ENCODE measurements at regions not wholly inside any gene's neighbourhood (a gene's known extent, or its start where the extent isn't known, plus 50 kb on each side); places are given as distances from the start of the nearest gene placed in this dataset.

DNA sequence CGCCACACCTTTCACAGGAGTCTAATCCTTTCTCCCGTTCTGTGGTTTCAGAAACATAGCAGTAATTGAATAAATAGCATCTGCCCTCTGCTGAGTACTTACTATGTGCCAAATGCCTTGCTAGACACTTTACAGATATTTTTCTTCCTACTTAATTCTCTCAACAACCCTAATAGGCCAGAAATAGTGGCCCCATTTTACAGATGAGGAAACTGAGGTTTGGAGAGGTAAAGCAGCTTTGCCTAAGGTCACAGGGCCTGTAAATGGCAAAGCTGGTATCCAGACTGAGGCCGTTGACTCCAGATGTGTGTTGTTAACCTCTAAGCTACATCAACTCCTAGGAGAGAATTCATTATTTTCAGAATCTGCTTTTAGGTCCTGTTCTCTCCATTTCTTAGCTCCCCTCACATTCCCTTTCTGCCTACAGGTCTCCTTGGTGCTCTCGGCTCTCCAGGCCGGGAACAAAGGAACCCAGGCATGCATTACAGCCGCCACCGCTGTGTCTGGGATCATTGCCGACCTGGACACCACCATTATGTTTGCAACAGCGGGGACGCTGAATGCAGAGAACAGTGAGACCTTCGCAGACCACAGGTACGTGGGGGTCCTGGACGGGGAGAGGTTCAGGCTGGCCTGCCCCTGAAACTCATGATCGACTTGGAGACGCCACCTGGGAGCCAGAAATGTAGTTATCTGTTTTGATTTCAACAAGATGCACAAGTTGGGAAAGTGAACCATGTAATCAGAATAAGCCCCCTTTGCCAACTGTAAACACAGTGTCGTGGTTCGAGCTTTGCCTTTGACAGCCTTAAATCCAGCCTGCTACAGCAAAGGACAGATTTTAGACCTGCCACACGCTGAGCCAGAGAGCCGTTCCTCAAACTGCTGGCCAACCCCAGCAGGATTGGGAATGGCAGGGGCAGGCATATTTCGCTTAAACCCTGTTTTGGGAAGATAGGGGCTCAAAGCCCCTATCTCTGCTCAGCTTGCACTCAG, 246.5 kb upstream of the TPM1 start:
- TF ChIP-seq JUND (IDR thresholded peaks at IDR 0.05; ENCODE audit: low read depth) = no peak
- in situ Hi-C loops (cut with HindIII; ENCODE audit: low pct_unique_long_range_greater_than_20kb, low sequenced_read_pairs) = no loop called here
- no peak for DNase-seq (ENCODE audit: low read depth in 1 of 2, low spot score in 1 of 2)

DNA sequence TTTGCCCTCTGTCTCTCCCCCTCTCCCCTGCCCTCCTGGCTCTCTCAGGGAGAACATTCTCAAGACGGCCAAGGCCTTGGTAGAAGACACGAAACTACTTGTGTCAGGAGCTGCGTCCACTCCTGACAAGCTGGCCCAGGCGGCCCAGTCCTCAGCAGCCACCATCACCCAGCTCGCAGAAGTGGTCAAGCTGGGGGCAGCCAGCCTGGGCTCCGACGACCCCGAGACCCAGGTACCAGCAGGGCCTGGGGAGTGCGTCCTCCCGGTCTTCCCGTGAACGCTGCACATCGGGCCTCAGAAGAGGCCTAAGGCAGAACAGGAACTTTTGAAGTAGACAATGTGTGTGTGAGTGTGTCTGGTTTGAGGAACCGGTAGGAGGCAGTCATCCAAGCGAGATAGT, 245.4 kb upstream of the TPM1 start:
- in situ Hi-C loops (cut with HindIII; ENCODE audit: low pct_unique_long_range_greater_than_20kb, low sequenced_read_pairs) = no loop called here
- no peak for DNase-seq (ENCODE audit: low read depth in 1 of 2, low spot score in 1 of 2)
- TF ChIP-seq JUND (IDR thresholded peaks at IDR 0.05; ENCODE audit: low read depth) = no peak

DNA sequence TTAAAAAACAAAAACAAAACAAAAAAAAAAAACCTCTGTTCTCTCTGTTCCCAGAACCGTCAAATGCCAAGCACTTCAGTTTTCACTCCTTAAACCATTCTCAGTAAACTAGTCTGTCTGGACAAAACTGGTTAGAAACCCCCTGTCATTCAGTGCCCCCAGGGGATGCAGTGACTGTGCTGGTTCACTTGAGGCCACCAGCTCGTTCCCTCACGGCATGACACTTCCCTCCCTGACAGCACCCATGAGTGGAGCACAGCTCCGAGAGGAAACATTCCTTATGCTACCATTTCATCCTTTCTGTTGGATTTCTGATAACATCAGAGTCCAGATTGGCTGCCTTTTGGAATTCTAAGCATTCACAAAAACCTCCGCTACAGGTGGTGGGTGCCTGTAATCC, 244.0 kb upstream of the TPM1 start:
- in situ Hi-C loops (cut with HindIII; ENCODE audit: low pct_unique_long_range_greater_than_20kb, low sequenced_read_pairs) = no loop called here
- no peak for TF ChIP-seq JUND (IDR thresholded peaks at IDR 0.05; ENCODE audit: low read depth)

DNA sequence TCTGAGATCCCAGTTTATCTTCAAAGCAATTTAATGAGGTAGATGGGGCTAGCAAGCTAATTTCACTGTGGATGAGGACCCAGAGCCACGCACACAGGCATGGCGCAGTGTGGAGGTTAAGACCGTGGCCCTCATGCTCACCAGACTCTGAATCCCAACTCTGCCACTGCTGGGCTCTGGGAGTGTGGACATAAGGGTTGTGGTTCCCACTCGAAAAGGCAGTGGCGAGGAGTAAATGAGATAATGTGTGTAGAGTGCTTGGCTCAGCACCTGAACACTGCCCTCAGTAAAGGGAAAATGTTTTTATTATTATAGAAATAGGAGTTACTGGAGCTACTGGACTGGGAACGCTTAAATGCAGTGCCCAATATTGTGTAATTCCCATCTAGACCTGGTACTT, 243.5 kb upstream of the TPM1 start:
- TF ChIP-seq JUND (IDR thresholded peaks at IDR 0.05; ENCODE audit: low read depth) = no peak
- in situ Hi-C loops (cut with HindIII; ENCODE audit: low pct_unique_long_range_greater_than_20kb, low sequenced_read_pairs) = no loop called here
- no peak for DNase-seq (ENCODE audit: low read depth in 1 of 2, low spot score in 1 of 2)

More for the DNA sequence above, 244.0 kb upstream of the TPM1 start:
- no peak for DNase-seq (ENCODE audit: low read depth in 1 of 2, low spot score in 1 of 2)

DNA sequence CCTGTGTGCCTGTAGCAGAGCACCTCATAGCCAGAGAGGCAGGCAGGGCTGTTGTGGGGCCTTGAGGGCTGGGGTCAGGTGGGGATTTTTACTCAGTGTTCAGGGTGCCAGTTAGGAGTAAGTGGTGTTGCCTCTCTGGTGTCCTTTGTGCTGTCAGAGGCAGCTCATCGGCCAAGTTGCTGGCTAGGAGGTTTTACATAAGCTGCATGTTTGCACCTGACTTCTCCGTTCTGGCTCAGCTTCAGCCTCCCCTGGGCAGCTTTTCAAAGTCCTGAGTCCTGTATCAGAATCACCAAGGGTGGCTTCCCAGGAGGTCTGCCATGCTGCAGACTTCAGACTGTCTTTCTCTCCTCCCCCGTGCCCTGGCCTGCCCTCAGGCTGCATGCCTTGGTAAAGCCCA, 242.6 kb upstream of the TPM1 start:
- DNase-seq (ENCODE audit: low read depth in 1 of 2, low spot score in 1 of 2) = no peak
- in situ Hi-C loops (cut with HindIII; ENCODE audit: low pct_unique_long_range_greater_than_20kb, low sequenced_read_pairs) = no loop called here
- TF ChIP-seq JUND (IDR thresholded peaks at IDR 0.05; ENCODE audit: low read depth) = no peak

DNA sequence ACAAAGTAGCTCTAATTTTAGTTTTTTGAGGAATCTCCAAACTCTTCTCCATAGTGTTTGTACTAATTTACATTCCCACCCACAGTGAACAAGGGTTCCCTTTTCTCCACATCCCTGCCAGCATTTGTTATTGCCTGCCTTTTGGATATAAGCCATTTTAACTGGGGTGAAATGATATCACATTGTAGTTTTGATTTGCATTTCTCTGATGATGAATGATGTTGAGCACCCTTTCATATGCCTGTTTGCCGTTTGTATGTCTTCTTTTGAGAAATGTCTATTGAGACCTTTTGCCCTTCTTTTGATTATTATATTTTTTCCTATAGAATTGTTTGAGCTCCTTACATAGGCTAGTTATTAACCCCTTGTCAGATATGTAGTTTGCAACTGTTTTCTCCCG, 239.9 kb upstream of the TPM1 start:
- in situ Hi-C loops (cut with HindIII; ENCODE audit: low pct_unique_long_range_greater_than_20kb, low sequenced_read_pairs) = no loop called here
- no peak for TF ChIP-seq JUND (IDR thresholded peaks at IDR 0.05; ENCODE audit: low read depth)
- DNase-seq (ENCODE audit: low read depth in 1 of 2, low spot score in 1 of 2) = no peak

DNA sequence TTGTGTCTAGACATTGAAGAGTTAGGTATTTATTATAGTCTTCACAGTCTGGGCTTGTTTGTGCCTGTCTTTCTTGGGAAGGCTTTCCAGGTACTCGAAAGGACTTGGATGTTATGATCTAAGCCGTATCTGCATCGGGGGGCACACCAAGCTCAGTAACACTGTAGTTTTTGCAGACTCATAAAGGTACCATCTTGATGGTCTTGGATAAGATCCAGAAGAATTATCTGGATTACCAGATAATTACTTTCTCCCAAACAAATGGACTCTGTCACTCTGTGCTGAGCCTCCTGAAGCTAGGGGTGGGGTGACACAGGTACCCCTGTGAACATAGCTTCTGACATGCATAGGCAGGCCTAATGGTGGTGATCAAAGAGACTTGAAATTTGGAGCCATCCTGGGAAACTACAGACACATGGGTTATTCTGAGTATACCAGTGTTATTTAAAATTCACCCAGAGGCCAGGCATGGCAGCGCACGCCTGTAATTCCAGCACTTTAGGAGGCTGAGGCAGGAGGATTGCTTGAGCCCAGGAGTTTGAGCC, 238.6 kb upstream of the TPM1 start:
- no peak for DNase-seq (ENCODE audit: low read depth in 1 of 2, low spot score in 1 of 2)
- no peak for TF ChIP-seq JUND (IDR thresholded peaks at IDR 0.05; ENCODE audit: low read depth)
- in situ Hi-C loops (cut with HindIII; ENCODE audit: low pct_unique_long_range_greater_than_20kb, low sequenced_read_pairs) = no loop called here

DNA sequence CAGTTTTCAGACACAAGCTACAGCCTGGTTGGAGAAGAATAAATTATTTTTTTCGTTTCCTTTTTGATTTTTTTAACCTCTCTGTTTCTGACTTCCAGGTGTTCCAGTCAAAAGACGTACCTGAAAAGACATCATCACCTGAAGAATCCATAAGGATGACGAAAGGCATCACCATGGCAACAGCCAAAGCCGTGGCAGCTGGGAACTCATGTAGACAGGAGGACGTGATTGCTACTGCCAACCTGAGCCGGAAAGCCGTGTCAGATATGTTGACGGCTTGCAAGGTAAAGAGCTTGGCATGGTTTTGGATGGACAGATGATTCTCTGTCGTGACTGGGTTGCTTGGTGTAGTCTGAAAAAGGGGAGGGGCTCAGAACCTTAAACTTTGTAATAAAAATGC, 237.0 kb upstream of the TPM1 start:
- in situ Hi-C loops (cut with HindIII; ENCODE audit: low pct_unique_long_range_greater_than_20kb, low sequenced_read_pairs) = no loop called here
- no peak for TF ChIP-seq JUND (IDR thresholded peaks at IDR 0.05; ENCODE audit: low read depth)

DNA sequence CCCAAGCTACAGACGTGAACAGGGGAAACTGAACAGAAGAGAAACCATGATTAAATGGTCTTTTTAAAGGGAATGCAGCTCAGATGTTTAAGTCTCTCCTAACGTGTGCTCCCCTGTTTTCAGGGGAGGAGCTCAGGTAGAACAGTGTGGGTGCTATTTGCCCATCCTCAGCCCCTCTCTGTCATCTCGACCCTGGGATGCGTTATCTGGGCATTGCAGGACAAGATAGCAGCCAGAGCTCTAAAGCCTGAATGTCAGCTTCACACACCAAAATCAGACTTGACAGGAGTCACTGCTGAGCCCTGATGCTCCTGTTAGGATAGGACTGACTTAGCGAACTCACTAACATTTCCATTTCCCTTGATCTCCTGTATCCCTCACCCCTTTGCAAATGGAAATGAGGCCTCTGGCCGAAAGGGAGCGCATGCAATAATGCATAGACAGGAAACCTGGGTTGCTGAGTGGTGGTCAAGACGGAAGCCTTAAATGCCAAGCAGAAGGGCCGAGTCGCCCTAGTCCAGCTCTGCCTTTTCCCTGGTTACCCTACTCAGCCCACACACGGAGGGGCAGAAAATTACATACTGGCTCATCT, 234.9 kb upstream of the TPM1 start:
- DNase-seq (ENCODE audit: low read depth in 1 of 2, low spot score in 1 of 2) = no peak
- in situ Hi-C loops (cut with HindIII; ENCODE audit: low pct_unique_long_range_greater_than_20kb, low sequenced_read_pairs) = no loop called here
- no peak for TF ChIP-seq JUND (IDR thresholded peaks at IDR 0.05; ENCODE audit: low read depth)

More for the DNA sequence above, 237.0 kb upstream of the TPM1 start:
- DNase-seq (ENCODE audit: low read depth in 1 of 2, low spot score in 1 of 2) = no peak

DNA sequence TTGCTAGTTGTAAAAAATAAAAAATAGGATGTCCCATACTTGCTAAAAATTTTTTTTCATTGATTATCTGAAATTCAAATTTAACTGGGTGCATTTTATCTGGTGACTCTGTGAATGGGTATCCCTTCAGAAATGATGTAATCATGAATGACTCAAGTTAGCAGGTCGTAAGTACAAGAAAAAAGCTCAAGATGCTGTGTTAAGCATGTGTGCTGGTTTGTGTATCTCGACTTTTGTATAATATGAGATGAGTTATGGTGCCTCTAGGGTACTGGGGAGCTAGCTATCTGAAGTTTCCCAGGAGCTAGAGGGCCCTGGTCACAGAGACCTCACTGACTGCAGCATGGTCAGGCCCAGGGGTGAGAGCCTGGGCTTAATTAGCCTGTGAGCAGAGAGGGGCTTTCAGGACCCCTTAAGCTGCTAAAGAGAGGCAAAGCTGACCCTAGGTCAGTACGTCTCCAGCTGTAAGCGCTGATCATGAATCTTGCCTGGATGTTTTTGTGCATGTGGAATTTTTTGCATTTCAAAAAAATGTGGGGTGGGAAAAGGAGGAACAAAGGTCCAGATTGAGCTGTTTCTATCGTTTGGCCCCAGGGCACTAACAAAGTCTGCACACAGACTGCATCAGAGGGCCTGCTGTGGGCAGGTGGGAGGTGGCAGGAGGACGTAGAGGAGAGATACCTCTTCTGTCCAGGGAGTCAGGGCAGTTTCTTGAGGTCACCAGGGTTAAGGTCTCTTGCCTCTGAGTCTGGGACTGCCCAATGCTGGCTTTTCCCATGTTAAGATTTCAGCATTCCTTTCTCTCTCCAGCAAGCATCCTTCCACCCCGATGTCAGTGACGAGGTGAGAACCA, 233.2 kb upstream of the TPM1 start:
- no peak for DNase-seq (ENCODE audit: low read depth in 1 of 2, low spot score in 1 of 2)
- no peak for TF ChIP-seq JUND (IDR thresholded peaks at IDR 0.05; ENCODE audit: low read depth)

DNA sequence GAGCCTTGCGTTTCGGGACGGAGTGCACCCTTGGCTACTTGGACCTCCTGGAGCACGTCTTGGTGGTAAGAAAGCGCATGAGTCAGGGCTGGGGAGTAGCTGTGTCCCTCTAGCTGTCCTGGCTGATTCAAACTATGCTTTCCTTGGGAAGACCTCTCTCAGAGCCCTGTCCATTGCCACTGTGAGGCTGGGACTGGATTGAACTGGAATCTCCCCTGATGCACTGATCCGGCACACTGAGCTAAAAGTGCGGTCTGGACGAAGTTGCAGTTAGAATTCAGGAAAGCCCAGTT, 232.6 kb upstream of the TPM1 start:
- DNase-seq (ENCODE audit: low read depth in 1 of 2, low spot score in 1 of 2) = no peak
- TF ChIP-seq JUND (IDR thresholded peaks at IDR 0.05; ENCODE audit: low read depth) = no peak

More for the DNA sequence above, 233.2 kb upstream of the TPM1 start:
- in situ Hi-C loops (cut with HindIII; ENCODE audit: low pct_unique_long_range_greater_than_20kb, low sequenced_read_pairs) = no loop called here

DNA sequence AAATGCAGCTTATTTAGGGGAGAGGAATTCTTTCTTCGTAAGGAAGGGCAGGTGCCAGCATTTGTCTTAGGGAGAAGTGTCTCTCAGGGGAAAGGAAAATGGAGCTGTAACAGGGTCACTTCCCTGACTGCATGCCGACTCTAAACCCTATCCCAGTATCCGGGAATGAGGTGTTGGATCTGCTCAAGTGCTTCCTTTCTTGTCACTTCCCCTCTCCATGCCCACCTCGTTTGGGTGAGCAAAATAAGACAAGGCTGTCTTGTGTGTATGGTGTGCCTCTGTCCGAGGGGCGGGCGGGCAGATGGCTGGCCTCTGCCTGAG, 230.1 kb upstream of the TPM1 start:
- in situ Hi-C loops (cut with HindIII; ENCODE audit: low pct_unique_long_range_greater_than_20kb, low sequenced_read_pairs) = no loop called here
- no peak for TF ChIP-seq JUND (IDR thresholded peaks at IDR 0.05; ENCODE audit: low read depth)
- no peak for DNase-seq (ENCODE audit: low read depth in 1 of 2, low spot score in 1 of 2)

More for the DNA sequence above, 232.6 kb upstream of the TPM1 start:
- in situ Hi-C loops (cut with HindIII; ENCODE audit: low pct_unique_long_range_greater_than_20kb, low sequenced_read_pairs) = no loop called here
